Neural progenitor cell (in vitro differentiated cells): ENCODE measurements at regions not wholly inside any gene's neighbourhood (a gene's known extent, or its start where the extent isn't known, plus 50 kb on each side); places are given as distances from the start of the nearest gene placed in this dataset.

Source experiments
- DNase-seq: peaks from one replicate; pipeline ENCODE4 v3.0.0-alpha.2; 2016; ENCODE audit warnings: low spot score
- H2AFZ ChIP-seq: fragments of 200-600 bp; sonication (generic); replicated peaks from 2 replicates; pipeline ENCODE4 v1.6.1; 2016; ENCODE audit warnings: antibody characterized with exemption
- H3F3A ChIP-seq: fragments of 200-600 bp; sonication (generic); 2 replicates; pipeline ENCODE4 v1.6.1; 2016; ENCODE audit warnings: antibody characterized with exemption, low read depth
- H3K27ac ChIP-seq: fragments of 200-600 bp; sonication (generic); 2 replicates; pipeline ENCODE4 v1.5.1; 2016; ENCODE audit warnings: mild to moderate bottlenecking
- H3K27me3 ChIP-seq: fragments of 200-600 bp; sonication (generic); 2 replicates; pipeline ENCODE4 v1.6.1; 2016; ENCODE audit warnings: mild to moderate bottlenecking, moderate library complexity
- H3K36me3 ChIP-seq: fragments of 200-600 bp; sonication (generic); 2 replicates; pipeline ENCODE4 v1.5.1; 2016
- H3K4me1 ChIP-seq: fragments of 200-600 bp; sonication (generic); 2 replicates; pipeline ENCODE4 v1.6.1; 2016; ENCODE audit warnings: mixed run types
- H3K4me2 ChIP-seq: fragments of 200-600 bp; sonication (generic); 2 replicates; pipeline ENCODE4 v1.6.1; 2016
- H3K4me3 ChIP-seq: fragments of 200-600 bp; sonication (generic); 2 replicates; pipeline ENCODE4 v1.5.1; 2016
- H3K79me2 ChIP-seq: fragments of 200-600 bp; sonication (generic); 2 replicates; pipeline ENCODE4 v1.6.1; 2016; ENCODE audit warnings: low read depth
- H3K9ac ChIP-seq: fragments of 200-600 bp; sonication (generic); 2 replicates; pipeline ENCODE4 v1.6.1; 2016
- H3K9me3 ChIP-seq: fragments of 200-600 bp; sonication (generic); 2 replicates; pipeline ENCODE4 v1.5.1; 2016; ENCODE audit warnings: low read depth
- H4K20me1 ChIP-seq: fragments of 200-600 bp; sonication (generic); 2 replicates; pipeline ENCODE4 v1.6.1; 2016; ENCODE audit warnings: low read depth
- H3K27ac Mint-ChIP-seq: 3 replicates; pipeline ENCODE4 v1.8.0; 2021; ENCODE audit warnings: mixed read lengths
- H3K27me3 Mint-ChIP-seq: 2 replicates; pipeline ENCODE4 v1.8.0; 2022; ENCODE audit warnings: low read depth, mild to moderate bottlenecking, inconsistent platforms, moderate library complexity, mixed read lengths; ENCODE audit not compliant: insufficient read depth
- H3K36me3 Mint-ChIP-seq: 3 replicates; pipeline ENCODE4 v1.8.0; 2021; ENCODE audit warnings: mixed read lengths
- H3K4me1 Mint-ChIP-seq: 3 replicates; pipeline ENCODE4 v1.8.0; 2021; ENCODE audit warnings: mixed read lengths
- H3K4me3 Mint-ChIP-seq: 3 replicates; pipeline ENCODE4 v1.8.0; 2021; ENCODE audit warnings: mild to moderate bottlenecking, moderate library complexity, mixed read lengths
- H3K9me3 Mint-ChIP-seq: 3 replicates; pipeline ENCODE4 v1.8.0; 2020; ENCODE audit warnings: mixed read lengths
- EZH2 ChIP-seq: fragments of 200-600 bp; sonication (generic); IDR thresholded peaks from 2 replicates; pipeline ENCODE4 v1.6.1; 2017; ENCODE audit warnings: antibody characterized with exemption, mild to moderate bottlenecking, moderate library complexity
- EZH2phosphoT487 ChIP-seq: fragments of 200-600 bp; sonication (generic); IDR thresholded peaks from 2 replicates; pipeline ENCODE4 v1.6.1; 2017; ENCODE audit warnings: antibody characterized with exemption
- TF ChIP-seq, protein P1 (sequence below): fragments of 200-600 bp; sonication (generic); IDR thresholded peaks from 2 replicates; pipeline ENCODE4 v1.5.1; 2017; ENCODE audit warnings: antibody characterized with exemption, mild to moderate bottlenecking

GRCh38 chr6:100144991-100145390 is 151.0 kb upstream of the MCHR2 start:
- H3K36me3 Mint-ChIP-seq = no peaks in the 10 kb centered on the region
- DNase-seq = no peak
- no peak overlapping the region for H3K27ac Mint-ChIP-seq
- Histone ChIP-seq H4K20me1 (no peaks in the 10 kb centered on the region), H3K36me3 (no peaks in the 10 kb centered on the region), H2AFZ (no peak overlapping the region), H3K79me2 (no peaks in the 10 kb centered on the region), H3K4me2 (no peak overlapping the region), H3K9ac (no peak overlapping the region), H3F3A (no peaks in the 10 kb centered on the region), H3K9me3 (no peaks in the 10 kb centered on the region), H3K27me3 (no peaks in the 10 kb centered on the region), H3K4me1 (no peaks in the 10 kb centered on the region), H3K4me3 (no peak overlapping the region), H3K27ac (no peak overlapping the region)
- no peaks in the 10 kb centered on the region for H3K9me3 Mint-ChIP-seq
- no peaks in the 10 kb centered on the region for H3K27me3 Mint-ChIP-seq
- no peak overlapping the region for H3K4me3 Mint-ChIP-seq
- TF ChIP-seq, protein P1, sequence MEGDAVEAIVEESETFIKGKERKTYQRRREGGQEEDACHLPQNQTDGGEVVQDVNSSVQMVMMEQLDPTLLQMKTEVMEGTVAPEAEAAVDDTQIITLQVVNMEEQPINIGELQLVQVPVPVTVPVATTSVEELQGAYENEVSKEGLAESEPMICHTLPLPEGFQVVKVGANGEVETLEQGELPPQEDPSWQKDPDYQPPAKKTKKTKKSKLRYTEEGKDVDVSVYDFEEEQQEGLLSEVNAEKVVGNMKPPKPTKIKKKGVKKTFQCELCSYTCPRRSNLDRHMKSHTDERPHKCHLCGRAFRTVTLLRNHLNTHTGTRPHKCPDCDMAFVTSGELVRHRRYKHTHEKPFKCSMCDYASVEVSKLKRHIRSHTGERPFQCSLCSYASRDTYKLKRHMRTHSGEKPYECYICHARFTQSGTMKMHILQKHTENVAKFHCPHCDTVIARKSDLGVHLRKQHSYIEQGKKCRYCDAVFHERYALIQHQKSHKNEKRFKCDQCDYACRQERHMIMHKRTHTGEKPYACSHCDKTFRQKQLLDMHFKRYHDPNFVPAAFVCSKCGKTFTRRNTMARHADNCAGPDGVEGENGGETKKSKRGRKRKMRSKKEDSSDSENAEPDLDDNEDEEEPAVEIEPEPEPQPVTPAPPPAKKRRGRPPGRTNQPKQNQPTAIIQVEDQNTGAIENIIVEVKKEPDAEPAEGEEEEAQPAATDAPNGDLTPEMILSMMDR = no peak
- H3K4me1 Mint-ChIP-seq = no peaks in the 10 kb centered on the region

DNA sequence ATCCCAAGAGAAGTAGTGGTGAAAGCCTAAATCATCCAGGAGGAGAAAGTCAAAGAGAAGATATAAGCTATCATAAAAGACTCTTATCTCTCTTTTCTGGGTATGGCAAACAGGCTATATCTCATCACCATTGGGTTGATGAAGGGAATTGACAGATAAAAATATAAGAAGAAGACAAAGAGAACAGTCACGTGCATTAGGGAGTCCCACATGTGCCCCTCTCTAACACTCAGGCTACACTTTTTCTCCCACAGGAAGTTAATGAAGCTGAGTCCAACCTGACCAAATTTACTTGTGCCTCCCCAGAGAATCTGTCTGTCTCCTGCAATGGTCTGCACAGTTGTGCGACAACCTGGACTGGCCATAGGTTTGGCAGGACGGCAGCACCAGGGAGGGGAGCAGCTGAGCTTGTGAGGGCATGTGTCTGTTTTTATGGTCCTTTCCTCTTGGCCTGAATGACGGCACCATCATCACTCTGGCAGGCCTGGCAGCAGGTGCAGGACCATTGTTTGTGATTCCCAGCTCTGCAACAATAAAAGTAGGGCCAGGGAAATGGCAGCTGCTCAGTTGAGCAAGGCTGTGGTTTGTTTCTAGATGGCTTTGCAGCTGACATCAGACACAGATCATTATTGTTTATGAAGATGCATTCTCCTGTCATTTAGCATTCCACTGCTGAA is 144.5 kb upstream of the MCHR2 start:
- Mint-ChIP-seq H3K9me3 (peaks cover 2% of the 10 kb centered on the region), H3K4me3 (no peak overlapping the region), H3K36me3 (no peaks in the 10 kb centered on the region), H3K27me3 (no peaks in the 10 kb centered on the region), H3K27ac (no peak overlapping the region), H3K4me1 (no peaks in the 10 kb centered on the region)
- Histone ChIP-seq H2AFZ (no peak overlapping the region), H3F3A (no peaks in the 10 kb centered on the region), H3K9ac (no peak overlapping the region), H3K4me3 (no peak overlapping the region), H3K4me1 (no peaks in the 10 kb centered on the region), H3K9me3 (no peaks in the 10 kb centered on the region), H3K4me2 (no peak overlapping the region), H4K20me1 (no peaks in the 10 kb centered on the region), H3K36me3 (no peaks in the 10 kb centered on the region), H3K27ac (no peak overlapping the region), H3K79me2 (no peaks in the 10 kb centered on the region), H3K27me3 (no peaks in the 10 kb centered on the region)
- TF ChIP-seq EZH2phosphoT487 (no peak), EZH2 (no peak)
- TF ChIP-seq, protein P1 = no peak
- DNase-seq = no peak

GRCh38 chr6:100137759-100138158 is 143.7 kb upstream of the MCHR2 start:
- Histone ChIP-seq H4K20me1 (no peaks in the 10 kb centered on the region), H3K4me3 (no peak overlapping the region), H3K4me1 (no peaks in the 10 kb centered on the region), H3F3A (no peaks in the 10 kb centered on the region), H3K9me3 (no peaks in the 10 kb centered on the region), H3K36me3 (no peaks in the 10 kb centered on the region), H3K27me3 (no peaks in the 10 kb centered on the region), H3K9ac (no peak overlapping the region), H3K27ac (no peak overlapping the region), H3K79me2 (no peaks in the 10 kb centered on the region), H2AFZ (no peak overlapping the region), H3K4me2 (no peak overlapping the region)
- DNase-seq = no peak
- Mint-ChIP-seq H3K36me3 (no peaks in the 10 kb centered on the region), H3K4me1 (no peaks in the 10 kb centered on the region), H3K4me3 (no peak overlapping the region), H3K27ac (no peak overlapping the region), H3K27me3 (no peaks in the 10 kb centered on the region), H3K9me3 (peaks cover 2% of the 10 kb centered on the region)
- TF ChIP-seq EZH2phosphoT487 (no peak), EZH2 (no peak)
- TF ChIP-seq, protein P1 = no peak
